Panc1 (cell line): ENCODE measurements at regions not wholly inside any gene's neighbourhood (a gene's known extent, or its start where the extent isn't known, plus 50 kb on each side); places are given as distances from the start of the nearest gene placed in this dataset.

Source experiments
- CTCF ChIP-seq: fragments of 450-650 bp; IDR thresholded peaks from 2 replicates; pipeline ENCODE4 v1.5.1; 2017; ENCODE audit warnings: mild to moderate bottlenecking
- POLR2AphosphoS5 ChIP-seq: IDR thresholded peaks from 2 replicates; pipeline ENCODE4 v1.6.1; 2012; ENCODE audit warnings: mild to moderate bottlenecking, low read depth, low read length, moderate library complexity
- SIN3A ChIP-seq: IDR thresholded peaks from 2 replicates; pipeline ENCODE4 v1.6.1; 2012; ENCODE audit warnings: low read depth, mild to moderate bottlenecking, low read length, moderate library complexity, borderline replicate concordance; ENCODE audit not compliant: insufficient read depth

- no peak for TF ChIP-seq CTCF
- no peak for TF ChIP-seq POLR2AphosphoS5
- TF ChIP-seq SIN3A = no peak
Observed at GRCh38 chr13:107190065-107190464, 622.1 kb upstream of the ARGLU1 start.
